ENCODE measurements at regions not wholly inside any gene's neighbourhood (a gene's known extent, or its start where the extent isn't known, plus 50 kb on each side); places are given as distances from the start of the nearest gene placed in this dataset.

- Histone ChIP-seq H3K9ac (ENCODE audit: low read depth, low read length) (no peak overlapping the region), H3K4me3 (ENCODE audit: low read depth in 1 of 2, low read length in 2 of 2) (no peak overlapping the region), H3K4me1 (ENCODE audit: insufficient read depth, low read length) (no peaks in the 10 kb centered on the region), H3K27ac (ENCODE audit: low read length) (no peak overlapping the region), H3K4me2 (ENCODE audit: insufficient read depth, low read length) (no peak overlapping the region), H4K20me1 (ENCODE audit: insufficient read depth, low read length) (no peaks in the 10 kb centered on the region), H3K27me3 (ENCODE audit: insufficient read depth, low read length, poor library complexity) (no peaks in the 10 kb centered on the region), H3K36me3 (ENCODE audit: insufficient read depth, low read length) (no peaks in the 10 kb centered on the region), H2AFZ (ENCODE audit: low read depth, low read length) (no peak overlapping the region), H3K79me2 (ENCODE audit: insufficient read depth, low read length) (no peaks in the 10 kb centered on the region), H3K9me3 (ENCODE audit: insufficient read depth, low read length, severe bottlenecking) (peaks cover 8% of the 10 kb centered on the region)
- no peak for DNase-seq
- TF ChIP-seq EZH2 (IDR thresholded peaks at IDR 0.05; ENCODE audit: borderline replicate concordance, low read depth, low read length, severe bottlenecking) = no peak
- no peak for TF ChIP-seq CTCF (IDR thresholded peaks at IDR 0.05; ENCODE audit: borderline replicate concordance, extremely low read depth, low read length, poor library complexity, severe bottlenecking)
- no peak for ATAC-seq (ENCODE audit: insufficient read depth, low read depth)
Measured at GRCh38 chr12:58189030-58189429, 247.7 kb downstream of the ATP23 start.

GRCh38 chr12:58189893-58190292, 248.5 kb downstream of the ATP23 start:
- ATAC-seq (ENCODE audit: insufficient read depth, low read depth) (no peak), DNase-seq (no peak)

GRCh38 chr12:58190618-58191017, 249.3 kb downstream of the ATP23 start:
- Histone ChIP-seq H3K4me2 (ENCODE audit: insufficient read depth, low read length) (no peak overlapping the region), H3K9ac (ENCODE audit: low read depth, low read length) (no peak overlapping the region), H3K36me3 (ENCODE audit: insufficient read depth, low read length) (no peaks in the 10 kb centered on the region), H3K27me3 (ENCODE audit: insufficient read depth, low read length, poor library complexity) (no peaks in the 10 kb centered on the region), H3K79me2 (ENCODE audit: insufficient read depth, low read length) (no peaks in the 10 kb centered on the region), H3K4me1 (ENCODE audit: insufficient read depth, low read length) (no peaks in the 10 kb centered on the region), H4K20me1 (ENCODE audit: insufficient read depth, low read length) (no peaks in the 10 kb centered on the region), H3K27ac (ENCODE audit: low read length) (no peak overlapping the region), H2AFZ (ENCODE audit: low read depth, low read length) (no peak overlapping the region), H3K4me3 (ENCODE audit: low read depth in 1 of 2, low read length in 2 of 2) (no peak overlapping the region), H3K9me3 (ENCODE audit: insufficient read depth, low read length, severe bottlenecking) (peaks cover 8% of the 10 kb centered on the region)
- TF ChIP-seq EZH2 (IDR thresholded peaks at IDR 0.05; ENCODE audit: borderline replicate concordance, low read depth, low read length, severe bottlenecking) (no peak), CTCF (IDR thresholded peaks at IDR 0.05; ENCODE audit: borderline replicate concordance, extremely low read depth, low read length, poor library complexity, severe bottlenecking) (no peak)
- ATAC-seq (ENCODE audit: insufficient read depth, low read depth) = no peak
- no peak for DNase-seq

More at GRCh38 chr12:58189893-58190292, 248.5 kb downstream of the ATP23 start:
- no peaks in the 10 kb centered on the region for H4K20me1 ChIP-seq (ENCODE audit: insufficient read depth, low read length)
- no peaks in the 10 kb centered on the region for H3K4me1 ChIP-seq (ENCODE audit: insufficient read depth, low read length)
- peaks cover 8% of the 10 kb centered on the region for H3K9me3 ChIP-seq (ENCODE audit: insufficient read depth, low read length, severe bottlenecking)
- H3K4me2 ChIP-seq (ENCODE audit: insufficient read depth, low read length) = no peak overlapping the region
- TF ChIP-seq CTCF (IDR thresholded peaks at IDR 0.05; ENCODE audit: borderline replicate concordance, extremely low read depth, low read length, poor library complexity, severe bottlenecking) = no peak
- TF ChIP-seq EZH2 (IDR thresholded peaks at IDR 0.05; ENCODE audit: borderline replicate concordance, low read depth, low read length, severe bottlenecking) = no peak
- no peaks in the 10 kb centered on the region for H3K27me3 ChIP-seq (ENCODE audit: insufficient read depth, low read length, poor library complexity)
- no peak overlapping the region for H3K4me3 ChIP-seq (ENCODE audit: low read depth in 1 of 2, low read length in 2 of 2)
- H3K79me2 ChIP-seq (ENCODE audit: insufficient read depth, low read length) = no peaks in the 10 kb centered on the region
- H3K9ac ChIP-seq (ENCODE audit: low read depth, low read length) = no peak overlapping the region
- no peak overlapping the region for H3K27ac ChIP-seq (ENCODE audit: low read length)
- H3K36me3 ChIP-seq (ENCODE audit: insufficient read depth, low read length) = no peaks in the 10 kb centered on the region
- no peak overlapping the region for H2AFZ ChIP-seq (ENCODE audit: low read depth, low read length)

GRCh38 chr12:58196971-58197370, 255.6 kb downstream of the ATP23 start:
- ATAC-seq (ENCODE audit: insufficient read depth, low read depth) = no peak
- no peaks in the 10 kb centered on the region for H3K4me1 ChIP-seq (ENCODE audit: insufficient read depth, low read length)

More at GRCh38 chr12:58196971-58197370, 255.6 kb downstream of the ATP23 start:
- Histone ChIP-seq H3K4me2 (ENCODE audit: insufficient read depth, low read length) (no peak overlapping the region), H3K4me3 (ENCODE audit: low read depth in 1 of 2, low read length in 2 of 2) (no peak overlapping the region), H3K27me3 (ENCODE audit: insufficient read depth, low read length, poor library complexity) (no peaks in the 10 kb centered on the region), H3K36me3 (ENCODE audit: insufficient read depth, low read length) (no peaks in the 10 kb centered on the region), H3K27ac (ENCODE audit: low read length) (no peak overlapping the region), H4K20me1 (ENCODE audit: insufficient read depth, low read length) (no peaks in the 10 kb centered on the region), H3K79me2 (ENCODE audit: insufficient read depth, low read length) (no peaks in the 10 kb centered on the region), H3K9ac (ENCODE audit: low read depth, low read length) (no peak overlapping the region), H2AFZ (ENCODE audit: low read depth, low read length) (no peak overlapping the region), H3K9me3 (ENCODE audit: insufficient read depth, low read length, severe bottlenecking) (no peaks in the 10 kb centered on the region)
- DNase-seq = no peak
- TF ChIP-seq CTCF (IDR thresholded peaks at IDR 0.05; ENCODE audit: borderline replicate concordance, extremely low read depth, low read length, poor library complexity, severe bottlenecking) (no peak), EZH2 (IDR thresholded peaks at IDR 0.05; ENCODE audit: borderline replicate concordance, low read depth, low read length, severe bottlenecking) (no peak)
